H1 (cell line): ENCODE measurements at regions not wholly inside any gene's neighbourhood (a gene's known extent, or its start where the extent isn't known, plus 50 kb on each side); places are given as distances from the start of the nearest gene placed in this dataset.

ENCODE experiments used
- ATF2 ChIP-seq: IDR thresholded peaks from 2 replicates; pipeline ENCODE4 v1.6.1; 2012; ENCODE audit warnings: low read length, inconsistent platforms
- BCL11A ChIP-seq, 2 experiments: IDR thresholded peaks; one replicate each; pipeline ENCODE4 v1.6.1; 2011; ENCODE audit warnings: low read depth in 2 of 2, low read length in 2 of 2, mild to moderate bottlenecking in 2 of 2
- HDAC2 ChIP-seq, 2 experiments: fragments of 300-600 bp in 1 of 2; sonication (generic) in 1 of 2; IDR thresholded peaks; 2 replicates each; pipeline ENCODE4 v1.6.1; 2011 to 2012; ENCODE audit warnings: low read depth in 2 of 2, low read length in 2 of 2, mild to moderate bottlenecking in 2 of 2, moderate library complexity in 2 of 2, borderline replicate concordance in 1 of 2, inconsistent platforms in 1 of 2
- TAF7 ChIP-seq: optimal IDR thresholded peaks from 2 replicates; pipeline ENCODE3; 2011; ENCODE audit warnings: low read depth, mild to moderate bottlenecking, inconsistent platforms, low read length, moderate library complexity, borderline replicate concordance
- TF ChIP-seq, protein P1 (sequence below): fragments of 300-600 bp; sonication (generic); IDR thresholded peaks from 2 replicates; pipeline ENCODE4 v1.7.1; 2012; ENCODE audit warnings: low read length, moderate library complexity, mild to moderate bottlenecking, inconsistent platforms; ENCODE audit not compliant: insufficient replicate concordance

GRCh38 chr2:147483911-147484310, 360.9 kb upstream of the ACVR2A start (continued):
- TF ChIP-seq HDAC2 (IDR thresholded peaks at IDR 0.05; ENCODE audit: borderline replicate concordance in 1 of 2, low read depth in 2 of 2, low read length in 2 of 2), result no peak
- TF ChIP-seq TAF7, result no peak
- TF ChIP-seq, protein P1, sequence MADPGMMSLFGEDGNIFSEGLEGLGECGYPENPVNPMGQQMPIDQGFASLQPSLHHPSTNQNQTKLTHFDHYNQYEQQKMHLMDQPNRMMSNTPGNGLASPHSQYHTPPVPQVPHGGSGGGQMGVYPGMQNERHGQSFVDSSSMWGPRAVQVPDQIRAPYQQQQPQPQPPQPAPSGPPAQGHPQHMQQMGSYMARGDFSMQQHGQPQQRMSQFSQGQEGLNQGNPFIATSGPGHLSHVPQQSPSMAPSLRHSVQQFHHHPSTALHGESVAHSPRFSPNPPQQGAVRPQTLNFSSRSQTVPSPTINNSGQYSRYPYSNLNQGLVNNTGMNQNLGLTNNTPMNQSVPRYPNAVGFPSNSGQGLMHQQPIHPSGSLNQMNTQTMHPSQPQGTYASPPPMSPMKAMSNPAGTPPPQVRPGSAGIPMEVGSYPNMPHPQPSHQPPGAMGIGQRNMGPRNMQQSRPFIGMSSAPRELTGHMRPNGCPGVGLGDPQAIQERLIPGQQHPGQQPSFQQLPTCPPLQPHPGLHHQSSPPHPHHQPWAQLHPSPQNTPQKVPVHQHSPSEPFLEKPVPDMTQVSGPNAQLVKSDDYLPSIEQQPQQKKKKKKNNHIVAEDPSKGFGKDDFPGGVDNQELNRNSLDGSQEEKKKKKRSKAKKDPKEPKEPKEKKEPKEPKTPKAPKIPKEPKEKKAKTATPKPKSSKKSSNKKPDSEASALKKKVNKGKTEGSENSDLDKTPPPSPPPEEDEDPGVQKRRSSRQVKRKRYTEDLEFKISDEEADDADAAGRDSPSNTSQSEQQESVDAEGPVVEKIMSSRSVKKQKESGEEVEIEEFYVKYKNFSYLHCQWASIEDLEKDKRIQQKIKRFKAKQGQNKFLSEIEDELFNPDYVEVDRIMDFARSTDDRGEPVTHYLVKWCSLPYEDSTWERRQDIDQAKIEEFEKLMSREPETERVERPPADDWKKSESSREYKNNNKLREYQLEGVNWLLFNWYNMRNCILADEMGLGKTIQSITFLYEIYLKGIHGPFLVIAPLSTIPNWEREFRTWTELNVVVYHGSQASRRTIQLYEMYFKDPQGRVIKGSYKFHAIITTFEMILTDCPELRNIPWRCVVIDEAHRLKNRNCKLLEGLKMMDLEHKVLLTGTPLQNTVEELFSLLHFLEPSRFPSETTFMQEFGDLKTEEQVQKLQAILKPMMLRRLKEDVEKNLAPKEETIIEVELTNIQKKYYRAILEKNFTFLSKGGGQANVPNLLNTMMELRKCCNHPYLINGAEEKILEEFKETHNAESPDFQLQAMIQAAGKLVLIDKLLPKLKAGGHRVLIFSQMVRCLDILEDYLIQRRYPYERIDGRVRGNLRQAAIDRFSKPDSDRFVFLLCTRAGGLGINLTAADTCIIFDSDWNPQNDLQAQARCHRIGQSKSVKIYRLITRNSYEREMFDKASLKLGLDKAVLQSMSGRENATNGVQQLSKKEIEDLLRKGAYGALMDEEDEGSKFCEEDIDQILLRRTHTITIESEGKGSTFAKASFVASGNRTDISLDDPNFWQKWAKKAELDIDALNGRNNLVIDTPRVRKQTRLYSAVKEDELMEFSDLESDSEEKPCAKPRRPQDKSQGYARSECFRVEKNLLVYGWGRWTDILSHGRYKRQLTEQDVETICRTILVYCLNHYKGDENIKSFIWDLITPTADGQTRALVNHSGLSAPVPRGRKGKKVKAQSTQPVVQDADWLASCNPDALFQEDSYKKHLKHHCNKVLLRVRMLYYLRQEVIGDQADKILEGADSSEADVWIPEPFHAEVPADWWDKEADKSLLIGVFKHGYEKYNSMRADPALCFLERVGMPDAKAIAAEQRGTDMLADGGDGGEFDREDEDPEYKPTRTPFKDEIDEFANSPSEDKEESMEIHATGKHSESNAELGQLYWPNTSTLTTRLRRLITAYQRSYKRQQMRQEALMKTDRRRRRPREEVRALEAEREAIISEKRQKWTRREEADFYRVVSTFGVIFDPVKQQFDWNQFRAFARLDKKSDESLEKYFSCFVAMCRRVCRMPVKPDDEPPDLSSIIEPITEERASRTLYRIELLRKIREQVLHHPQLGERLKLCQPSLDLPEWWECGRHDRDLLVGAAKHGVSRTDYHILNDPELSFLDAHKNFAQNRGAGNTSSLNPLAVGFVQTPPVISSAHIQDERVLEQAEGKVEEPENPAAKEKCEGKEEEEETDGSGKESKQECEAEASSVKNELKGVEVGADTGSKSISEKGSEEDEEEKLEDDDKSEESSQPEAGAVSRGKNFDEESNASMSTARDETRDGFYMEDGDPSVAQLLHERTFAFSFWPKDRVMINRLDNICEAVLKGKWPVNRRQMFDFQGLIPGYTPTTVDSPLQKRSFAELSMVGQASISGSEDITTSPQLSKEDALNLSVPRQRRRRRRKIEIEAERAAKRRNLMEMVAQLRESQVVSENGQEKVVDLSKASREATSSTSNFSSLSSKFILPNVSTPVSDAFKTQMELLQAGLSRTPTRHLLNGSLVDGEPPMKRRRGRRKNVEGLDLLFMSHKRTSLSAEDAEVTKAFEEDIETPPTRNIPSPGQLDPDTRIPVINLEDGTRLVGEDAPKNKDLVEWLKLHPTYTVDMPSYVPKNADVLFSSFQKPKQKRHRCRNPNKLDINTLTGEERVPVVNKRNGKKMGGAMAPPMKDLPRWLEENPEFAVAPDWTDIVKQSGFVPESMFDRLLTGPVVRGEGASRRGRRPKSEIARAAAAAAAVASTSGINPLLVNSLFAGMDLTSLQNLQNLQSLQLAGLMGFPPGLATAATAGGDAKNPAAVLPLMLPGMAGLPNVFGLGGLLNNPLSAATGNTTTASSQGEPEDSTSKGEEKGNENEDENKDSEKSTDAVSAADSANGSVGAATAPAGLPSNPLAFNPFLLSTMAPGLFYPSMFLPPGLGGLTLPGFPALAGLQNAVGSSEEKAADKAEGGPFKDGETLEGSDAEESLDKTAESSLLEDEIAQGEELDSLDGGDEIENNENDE, result no peak
- no peak for TF ChIP-seq BCL11A (IDR thresholded peaks at IDR 0.05; ENCODE audit: low read depth in 2 of 2, low read length in 2 of 2)
- TF ChIP-seq ATF2, result no peak
